Gastrocnemius medialis (tissue), 4 donors: ENCODE measurements at regions not wholly inside any gene's neighbourhood (a gene's known extent, or its start where the extent isn't known, plus 50 kb on each side); places are given as distances from the start of the nearest gene placed in this dataset.

Source experiments
- ATAC-seq, 2 donors: fragments of 150-250 bp; one replicate each; pipeline ENCODE4 v1.9.1; 2016
- DNase-seq, 2 donors: peaks; one replicate each; pipeline ENCODE4 v3.0.0-alpha.2; 2019
- H3K27ac ChIP-seq, 4 donors: fragments of 200-600 bp; sonication (generic); 1 replicate in 1 of 4; 2 replicates in 3 of 4; pipeline ENCODE4 v1.5.1; 2016 to 2018; ENCODE audit warnings: mild to moderate bottlenecking in 2 of 4, moderate library complexity in 1 of 4
- H3K27me3 ChIP-seq, 3 donors: fragments of 200-600 bp; sonication (generic) in 2 of 3; 1 replicate in 1 of 3; 2 replicates in 2 of 3; pipeline versions ENCODE4 v1.5.1 to v1.6.0; 2016 to 2019; ENCODE audit warnings: mild to moderate bottlenecking in 1 of 3, moderate library complexity in 1 of 3
- H3K36me3 ChIP-seq, 2 donors: fragments of 200-600 bp; sonication (generic) in 1 of 2; one replicate each; pipeline ENCODE4 v1.5.1; 2017 to 2018
- H3K4me1 ChIP-seq, 2 donors: fragments of 200-600 bp; sonication (generic) in 1 of 2; one replicate each; pipeline ENCODE4 v1.5.1; 2016 to 2017; ENCODE audit warnings: mild to moderate bottlenecking in 2 of 2
- H3K4me3 ChIP-seq, 4 donors: fragments of 200-600 bp; sonication (generic) in 3 of 4; 1 replicate in 1 of 4; 2 replicates in 3 of 4; pipeline ENCODE4 v1.5.1; 2016 to 2019; ENCODE audit warnings: mild to moderate bottlenecking in 2 of 4
- H3K9me3 ChIP-seq, 3 donors: fragments of 200-600 bp; sonication (generic) in 2 of 3; 1 replicate in 1 of 3; 2 replicates in 2 of 3; pipeline ENCODE4 v1.5.1; 2016 to 2019
- POLR2A ChIP-seq, 2 donors: fragments of 450-650 bp; IDR thresholded peaks; one replicate each; pipeline ENCODE4 v1.6.1; 2017; ENCODE audit warnings: antibody characterized with exemption in 2 of 2, mild to moderate bottlenecking in 2 of 2, moderate library complexity in 2 of 2
- in situ Hi-C, 4 donors: fragments of 200-750 bp; cut with MboI; loops; one replicate each; pipeline versions ENCODE4 v1.15.0 to v1.8.0; 2017; ENCODE audit warnings: low sequenced_read_pairs in 4 of 4
- intact Hi-C: fragments of 100-400 bp; cut with DNase I; formaldehyde crosslinking; loops from one replicate; pipeline ENCODE4 v1.15.1; 2023; ENCODE audit warnings: low total_unique reads
- TF ChIP-seq, protein P1 (sequence below), 5 experiments: fragments of 450-650 bp in 3 of 5; fragments of 200-600 bp in 2 of 5; sonication (generic) in 2 of 5; IDR thresholded peaks in 4 of 5; conservative IDR thresholded peaks in 1 of 5; 1 replicate in 4 of 5; 2 replicates in 1 of 5; pipeline ENCODE4 v1.5.1; 2016 to 2019; ENCODE audit warnings: antibody characterized with exemption in 5 of 5, mild to moderate bottlenecking in 3 of 5, moderate library complexity in 3 of 5

- Histone ChIP-seq H3K9me3 (no peaks in the 10 kb centered on the region), H3K4me3 (no peak overlapping the region), H3K27ac (no peak overlapping the region), H3K27me3 (no peaks in the 10 kb centered on the region), H3K4me1 (no peaks in the 10 kb centered on the region), H3K36me3 (no peaks in the 10 kb centered on the region)
- in situ Hi-C loops (no loop called here), intact Hi-C loops (no loop called here)
- no peak for DNase-seq
- no peak for TF ChIP-seq POLR2A (IDR thresholded peaks at IDR 0.05)
- TF ChIP-seq, protein P1, sequence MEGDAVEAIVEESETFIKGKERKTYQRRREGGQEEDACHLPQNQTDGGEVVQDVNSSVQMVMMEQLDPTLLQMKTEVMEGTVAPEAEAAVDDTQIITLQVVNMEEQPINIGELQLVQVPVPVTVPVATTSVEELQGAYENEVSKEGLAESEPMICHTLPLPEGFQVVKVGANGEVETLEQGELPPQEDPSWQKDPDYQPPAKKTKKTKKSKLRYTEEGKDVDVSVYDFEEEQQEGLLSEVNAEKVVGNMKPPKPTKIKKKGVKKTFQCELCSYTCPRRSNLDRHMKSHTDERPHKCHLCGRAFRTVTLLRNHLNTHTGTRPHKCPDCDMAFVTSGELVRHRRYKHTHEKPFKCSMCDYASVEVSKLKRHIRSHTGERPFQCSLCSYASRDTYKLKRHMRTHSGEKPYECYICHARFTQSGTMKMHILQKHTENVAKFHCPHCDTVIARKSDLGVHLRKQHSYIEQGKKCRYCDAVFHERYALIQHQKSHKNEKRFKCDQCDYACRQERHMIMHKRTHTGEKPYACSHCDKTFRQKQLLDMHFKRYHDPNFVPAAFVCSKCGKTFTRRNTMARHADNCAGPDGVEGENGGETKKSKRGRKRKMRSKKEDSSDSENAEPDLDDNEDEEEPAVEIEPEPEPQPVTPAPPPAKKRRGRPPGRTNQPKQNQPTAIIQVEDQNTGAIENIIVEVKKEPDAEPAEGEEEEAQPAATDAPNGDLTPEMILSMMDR (IDR thresholded peaks at IDR 0.05 in 4 of 5, conservative IDR thresholded peaks at IDR 0.05 in 1 of 5): no peak
- no peak for ATAC-seq
Observed at GRCh38 chrY:15561501-15562289, 1037.4 kb downstream of the NLGN4Y start.

GRCh38 chrY:15577886-15578285, 1053.6 kb downstream of the NLGN4Y start:
- no peak for TF ChIP-seq POLR2A (IDR thresholded peaks at IDR 0.05)
- TF ChIP-seq, protein P1 (IDR thresholded peaks at IDR 0.05 in 4 of 5, conservative IDR thresholded peaks at IDR 0.05 in 1 of 5): no peak
- in situ Hi-C loops: no loop called here
- DNase-seq (no peak), ATAC-seq (no peak)
- Histone ChIP-seq H3K36me3 (no peaks in the 10 kb centered on the region), H3K4me3 (no peak overlapping the region), H3K4me1 (peaks cover 0 to 21% of the 10 kb centered on the region in 2 donors), H3K27ac (no peak overlapping the region), H3K27me3 (no peaks in the 10 kb centered on the region), H3K9me3 (no peaks in the 10 kb centered on the region)
- intact Hi-C loops: no loop called here

DNA sequence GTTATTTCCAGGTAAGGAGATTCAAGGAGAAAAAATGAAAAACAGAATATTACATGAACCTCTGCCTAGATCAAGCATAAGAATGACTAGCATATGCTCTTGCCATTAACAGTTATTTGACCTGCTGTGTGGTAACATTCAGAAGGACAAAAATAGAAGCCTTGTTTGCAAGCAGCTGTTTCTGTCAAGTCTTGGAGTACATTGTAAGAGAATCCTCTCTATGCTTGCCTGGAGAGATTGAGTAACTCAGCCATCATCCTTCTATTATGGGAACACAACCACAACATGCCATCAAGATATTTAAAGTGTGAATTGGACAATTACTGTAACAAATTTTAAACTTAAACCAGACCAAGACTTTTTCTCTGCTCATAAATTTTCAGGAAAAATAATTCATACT, 1054.4 kb downstream of the NLGN4Y start:
- no peaks in the 10 kb centered on the region for H3K36me3 ChIP-seq
- peak overlapping the region in 2 of 4 donors; percentile 51 to 62 for H3K27ac ChIP-seq
- in situ Hi-C loops: no loop called here
- TF ChIP-seq, protein P1 (IDR thresholded peaks at IDR 0.05 in 4 of 5, conservative IDR thresholded peaks at IDR 0.05 in 1 of 5): no peak
- TF ChIP-seq POLR2A (IDR thresholded peaks at IDR 0.05): no peak
- no peaks in the 10 kb centered on the region for H3K27me3 ChIP-seq
- ATAC-seq: peak; percentile 96 to 97
- peak in 1 of 2 donors; percentile 8 for DNase-seq
- H3K4me1 ChIP-seq: peaks cover 0 to 22% of the 10 kb centered on the region in 2 donors
- H3K4me3 ChIP-seq: no peak overlapping the region
- no peaks in the 10 kb centered on the region for H3K9me3 ChIP-seq
- intact Hi-C loops: no loop called here

GRCh38 chrY:15579245-15579644, 1054.9 kb downstream of the NLGN4Y start:
- TF ChIP-seq, protein P1 (IDR thresholded peaks at IDR 0.05 in 4 of 5, conservative IDR thresholded peaks at IDR 0.05 in 1 of 5): no peak
- TF ChIP-seq POLR2A (IDR thresholded peaks at IDR 0.05): no peak
- Histone ChIP-seq H3K4me3 (no peak overlapping the region), H3K36me3 (no peaks in the 10 kb centered on the region), H3K9me3 (no peaks in the 10 kb centered on the region), H3K4me1 (peaks cover 0 to 22% of the 10 kb centered on the region in 2 donors), H3K27me3 (no peaks in the 10 kb centered on the region), H3K27ac (peak overlapping the region in 2 of 4 donors; percentile 45 to 62)
- in situ Hi-C loops (no loop called here), intact Hi-C loops (no loop called here)
- ATAC-seq: no peak
- DNase-seq: no peak
